ENCODE measurements at regions not wholly inside any gene's neighbourhood (a gene's known extent, or its start where the extent isn't known, plus 50 kb on each side); places are given as distances from the start of the nearest gene placed in this dataset.

DNA sequence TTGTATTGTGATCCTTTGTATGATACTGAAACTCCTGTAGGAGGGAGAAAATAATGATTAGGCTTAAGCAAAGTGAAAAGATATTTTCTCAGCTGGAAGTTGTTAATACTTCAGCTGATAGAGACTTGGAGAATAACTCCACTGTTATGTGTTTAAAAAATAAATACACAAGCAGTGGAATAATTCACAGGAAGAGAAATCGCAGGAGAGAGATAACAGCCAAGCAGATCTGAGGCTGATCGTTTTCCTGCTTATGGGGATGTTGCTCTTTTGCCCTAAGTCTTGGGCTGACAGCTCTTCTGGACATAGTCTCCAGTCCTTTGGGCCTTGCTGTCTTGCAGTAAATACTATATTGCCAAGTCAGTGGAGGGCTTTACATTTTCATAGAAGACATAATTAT lies 93.3 kb downstream of the OLFM4 start:
- TF ChIP-seq, protein P1, sequence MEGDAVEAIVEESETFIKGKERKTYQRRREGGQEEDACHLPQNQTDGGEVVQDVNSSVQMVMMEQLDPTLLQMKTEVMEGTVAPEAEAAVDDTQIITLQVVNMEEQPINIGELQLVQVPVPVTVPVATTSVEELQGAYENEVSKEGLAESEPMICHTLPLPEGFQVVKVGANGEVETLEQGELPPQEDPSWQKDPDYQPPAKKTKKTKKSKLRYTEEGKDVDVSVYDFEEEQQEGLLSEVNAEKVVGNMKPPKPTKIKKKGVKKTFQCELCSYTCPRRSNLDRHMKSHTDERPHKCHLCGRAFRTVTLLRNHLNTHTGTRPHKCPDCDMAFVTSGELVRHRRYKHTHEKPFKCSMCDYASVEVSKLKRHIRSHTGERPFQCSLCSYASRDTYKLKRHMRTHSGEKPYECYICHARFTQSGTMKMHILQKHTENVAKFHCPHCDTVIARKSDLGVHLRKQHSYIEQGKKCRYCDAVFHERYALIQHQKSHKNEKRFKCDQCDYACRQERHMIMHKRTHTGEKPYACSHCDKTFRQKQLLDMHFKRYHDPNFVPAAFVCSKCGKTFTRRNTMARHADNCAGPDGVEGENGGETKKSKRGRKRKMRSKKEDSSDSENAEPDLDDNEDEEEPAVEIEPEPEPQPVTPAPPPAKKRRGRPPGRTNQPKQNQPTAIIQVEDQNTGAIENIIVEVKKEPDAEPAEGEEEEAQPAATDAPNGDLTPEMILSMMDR (IDR thresholded peaks at IDR 0.05; ENCODE audit: poor library complexity): no peak
- TF ChIP-seq EZH2phosphoT487 (IDR thresholded peaks at IDR 0.05; ENCODE audit: low read depth, severe bottlenecking, unreplicated experiment) (no peak), EZH2 (IDR thresholded peaks at IDR 0.05; ENCODE audit: borderline replicate concordance) (no peak)
